H1 (cell line): ENCODE measurements at regions not wholly inside any gene's neighbourhood (a gene's known extent, or its start where the extent isn't known, plus 50 kb on each side); places are given as distances from the start of the nearest gene placed in this dataset.

Source experiments
- CTCF ChIA-PET: fragments of 300-600 bp; sonication (Branson Sonifier 250); formaldehyde crosslinking; loops from one replicate; lab custom pipeline; 2021; ENCODE audit not compliant: partially characterized antibody; lab: Charles Lee
- POLR2A ChIA-PET: fragments of 300-600 bp; sonication (Branson Sonifier 250); formaldehyde crosslinking; loops from one replicate; lab custom pipeline; 2021; ENCODE audit warnings: inconsistent platforms; ENCODE audit not compliant: partially characterized antibody; lab: Charles Lee
- DNase-seq, 2 experiments: peaks; one replicate each; pipeline versions ENCODE4 v3.0.0 to v3.0.0-alpha.2; 2010 to 2022; ENCODE audit warnings: low spot score in 2 of 2, low read depth in 1 of 2, mixed read lengths in 1 of 2
- FAIRE-seq: peaks from 2 replicates; lab custom pipeline; 2011; peaks lifted over from hg19 to GRCh38; lab: Jason Lieb, UNC
- H2AFZ ChIP-seq: 2 replicates; pipeline ENCODE4 v1.8.1; 2012; ENCODE audit warnings: low read length, inconsistent platforms
- H2AK5ac ChIP-seq: 2 replicates; pipeline ENCODE4 v1.6.1; 2013; ENCODE audit warnings: low read depth, low read length
- H2BK120ac ChIP-seq: replicated peaks from 2 replicates; pipeline ENCODE3; 2013; ENCODE audit warnings: low read depth, low read length, inconsistent platforms
- H2BK12ac ChIP-seq: 2 replicates; pipeline ENCODE4 v1.6.1; 2013; ENCODE audit warnings: low read depth, low read length
- H2BK15ac ChIP-seq: 2 replicates; pipeline ENCODE4 v1.6.1; 2013; ENCODE audit warnings: low read length
- H2BK20ac ChIP-seq: 2 replicates; pipeline ENCODE4 v1.6.1; 2013; ENCODE audit warnings: low read length
- H2BK5ac ChIP-seq: 2 replicates; pipeline ENCODE4 v1.6.1; 2013; ENCODE audit warnings: low read depth, low read length
- H3K14ac ChIP-seq: 2 replicates; pipeline ENCODE4 v1.6.1; 2013; ENCODE audit warnings: inconsistent platforms; ENCODE audit not compliant: insufficient read length
- H3K18ac ChIP-seq: 2 replicates; pipeline ENCODE4 v1.6.1; 2013; ENCODE audit warnings: low read length; ENCODE audit errors: extremely low read depth
- H3K23ac ChIP-seq: 2 replicates; pipeline ENCODE4 v1.6.1; 2013; ENCODE audit warnings: inconsistent platforms; ENCODE audit not compliant: insufficient read length
- H3K23me2 ChIP-seq: 2 replicates; pipeline ENCODE4 v1.6.1; 2013; ENCODE audit warnings: low read depth, low read length
- H3K27ac ChIP-seq: 2 replicates; pipeline ENCODE4 v1.6.1; 2011; ENCODE audit warnings: low read depth, low read length, inconsistent platforms
- H3K27me3 ChIP-seq, 4 experiments: replicated peaks in 1 of 4; 1 replicate in 1 of 4; 2 replicates in 3 of 4; pipeline versions ENCODE4 v1.6.1 to v1.8.1; 2011 to 2013; ENCODE audit warnings: low read length in 3 of 4, mild to moderate bottlenecking in 3 of 4, inconsistent platforms in 2 of 4, mixed read lengths in 2 of 4, moderate library complexity in 1 of 4; ENCODE audit not compliant: control insufficient read depth in 3 of 4, insufficient read depth in 3 of 4; ENCODE audit errors: extremely low read depth in 1 of 4
- H3K36me3 ChIP-seq, 4 experiments: 2 replicates each; pipeline versions ENCODE4 v1.6.1 to v1.8.1; 2011 to 2013; ENCODE audit warnings: mild to moderate bottlenecking in 4 of 4, low read length in 3 of 4, moderate library complexity in 2 of 4, control low read depth in 1 of 4, inconsistent platforms in 1 of 4; ENCODE audit not compliant: insufficient read depth in 4 of 4, control insufficient read depth in 2 of 4
- H3K4ac ChIP-seq: replicated peaks from 2 replicates; pipeline ENCODE3; 2013; ENCODE audit warnings: low read length, low read depth, mixed read lengths, inconsistent platforms; ENCODE audit not compliant: insufficient read length
- H3K4me1 ChIP-seq, 4 experiments: replicated peaks in 1 of 4; 1 replicate in 1 of 4; 2 replicates in 3 of 4; pipeline versions ENCODE4 v1.6.1 to v1.8.1; 2011 to 2013; ENCODE audit warnings: low read length in 3 of 4, inconsistent platforms in 2 of 4, mixed read lengths in 1 of 4; ENCODE audit not compliant: insufficient read depth in 4 of 4, control insufficient read depth in 3 of 4
- H3K4me2 ChIP-seq, 2 experiments: 2 replicates each; pipeline versions ENCODE4 v1.6.1 to v1.8.1; 2011 to 2013; ENCODE audit warnings: low read depth in 2 of 2, low read length in 2 of 2, control low read depth in 1 of 2, inconsistent platforms in 1 of 2, mild to moderate bottlenecking in 1 of 2; ENCODE audit not compliant: insufficient read depth in 1 of 2
- H3K4me3 ChIP-seq, 4 experiments: fragments of 200-600, 300-600 bp in 1 of 4; sonication (generic), shearing (Covaris generic), sonication (Bioruptor Twin) in 1 of 4; 2 replicates each; pipeline versions ENCODE4 v1.5.1 to v1.8.1; 2011 to 2016; ENCODE audit warnings: low read length in 4 of 4, low read depth in 3 of 4, control low read depth in 2 of 4, inconsistent platforms in 2 of 4, mild to moderate bottlenecking in 2 of 4, mixed read lengths in 1 of 4, moderate library complexity in 1 of 4; ENCODE audit not compliant: insufficient read depth in 2 of 4; ENCODE audit errors: extremely low read depth in 1 of 4
- H3K56ac ChIP-seq: replicated peaks from 2 replicates; pipeline ENCODE3; 2013; ENCODE audit warnings: low read depth, mild to moderate bottlenecking, mixed read lengths, low read length, inconsistent platforms; ENCODE audit not compliant: insufficient read length
- H3K79me1 ChIP-seq: 2 replicates; pipeline ENCODE4 v1.6.1; 2013; ENCODE audit warnings: low read depth, low read length, control low read depth
- H3K79me2 ChIP-seq, 2 experiments: 2 replicates each; pipeline versions ENCODE4 v1.6.1 to v1.8.1; 2012 to 2013; ENCODE audit warnings: low read length in 2 of 2, mild to moderate bottlenecking in 2 of 2, inconsistent platforms in 1 of 2; ENCODE audit not compliant: insufficient read depth in 2 of 2, control insufficient read depth in 1 of 2
- H3K9ac ChIP-seq, 4 experiments: replicated peaks in 1 of 4; 1 replicate in 1 of 4; 2 replicates in 3 of 4; pipeline versions ENCODE4 v1.6.1 to v1.8.1; 2011 to 2013; ENCODE audit warnings: low read depth in 3 of 4, low read length in 3 of 4, control low read depth in 2 of 4, mild to moderate bottlenecking in 2 of 4, moderate library complexity in 2 of 4, inconsistent platforms in 1 of 4; ENCODE audit errors: extremely low read depth in 1 of 4
- H3K9me3 ChIP-seq, 2 experiments: 2 replicates each; pipeline versions ENCODE4 v1.6.1 to v1.8.1; 2012 to 2013; ENCODE audit warnings: mild to moderate bottlenecking in 2 of 2, moderate library complexity in 2 of 2, control low read depth in 1 of 2, inconsistent platforms in 1 of 2, low read depth in 1 of 2, low read length in 1 of 2, mixed read lengths in 1 of 2; ENCODE audit not compliant: insufficient read depth in 2 of 2
- H4K20me1 ChIP-seq, 2 experiments: replicated peaks in 1 of 2; 2 replicates each; pipeline versions ENCODE3 to v1.8.1; 2011 to 2013; ENCODE audit warnings: inconsistent platforms in 2 of 2, low read length in 2 of 2, mild to moderate bottlenecking in 1 of 2; ENCODE audit not compliant: insufficient read depth in 2 of 2, control insufficient read depth in 1 of 2
- H4K5ac ChIP-seq: 2 replicates; pipeline ENCODE4 v1.6.1; 2013; ENCODE audit warnings: low read length, low read depth, mixed read lengths, inconsistent platforms; ENCODE audit not compliant: insufficient read length
- H4K8ac ChIP-seq: 2 replicates; pipeline ENCODE4 v1.8.0; 2013; ENCODE audit warnings: mild to moderate bottlenecking, moderate library complexity, low read length, inconsistent platforms; ENCODE audit not compliant: insufficient read depth; ENCODE audit errors: extremely low read depth
- H4K91ac ChIP-seq: replicated peaks from 2 replicates; pipeline ENCODE3; 2013; ENCODE audit warnings: low read length, mixed read lengths, inconsistent platforms; ENCODE audit not compliant: insufficient read length
- ASH2L ChIP-seq: fragments of 200-600, 300-600 bp; sonication (generic); IDR thresholded peaks from one replicate; pipeline ENCODE4 v1.7.1; 2017; ENCODE audit warnings: low read length
- EGR1 ChIP-seq: IDR thresholded peaks from 2 replicates; pipeline ENCODE4 v1.6.1; 2011; ENCODE audit warnings: low read depth, low read length, borderline replicate concordance
- GTF2F1 ChIP-seq: IDR thresholded peaks from 2 replicates; pipeline ENCODE4 v1.6.1; 2012; ENCODE audit warnings: low read depth, low read length, improper control_type of control experiment, borderline replicate concordance
- HDAC2 ChIP-seq, 2 experiments: fragments of 300-600 bp in 1 of 2; sonication (generic) in 1 of 2; IDR thresholded peaks; 2 replicates each; pipeline ENCODE4 v1.6.1; 2011 to 2012; ENCODE audit warnings: low read depth in 2 of 2, low read length in 2 of 2, mild to moderate bottlenecking in 2 of 2, moderate library complexity in 2 of 2, borderline replicate concordance in 1 of 2, inconsistent platforms in 1 of 2
- KDM5A ChIP-seq: fragments of 200-600 bp; IDR thresholded peaks from 2 replicates; pipeline ENCODE4 v1.7.1; 2012; ENCODE audit warnings: mild to moderate bottlenecking, low read length, inconsistent platforms, mixed read lengths
- POLR2A ChIP-seq, 2 experiments: IDR thresholded peaks; 1 replicate in 1 of 2; 2 replicates in 1 of 2; pipeline ENCODE4 v1.6.1; 2011; ENCODE audit warnings: low read depth in 2 of 2, low read length in 2 of 2, mild to moderate bottlenecking in 2 of 2; ENCODE audit errors: control extremely low read depth in 1 of 2
- RBBP5 ChIP-seq: IDR thresholded peaks from 2 replicates; pipeline ENCODE4 v1.7.1; 2012; ENCODE audit warnings: low read depth, mild to moderate bottlenecking, inconsistent platforms, low read length, moderate library complexity, borderline replicate concordance
- SAP30 ChIP-seq: fragments of 300-600 bp; sonication (generic); IDR thresholded peaks from 2 replicates; pipeline ENCODE4 v1.7.1; 2012; ENCODE audit warnings: low read length, moderate library complexity, mild to moderate bottlenecking, inconsistent platforms; ENCODE audit not compliant: insufficient read depth, insufficient replicate concordance
- TAF7 ChIP-seq: optimal IDR thresholded peaks from 2 replicates; pipeline ENCODE3; 2011; ENCODE audit warnings: low read depth, mild to moderate bottlenecking, inconsistent platforms, low read length, moderate library complexity, borderline replicate concordance
- TBP ChIP-seq: IDR thresholded peaks from 2 replicates; pipeline ENCODE4 v1.6.1; 2011; ENCODE audit warnings: low read depth, low read length, improper control_type of control experiment
- WGBS, 2 experiments: shearing (Covaris generic) in 1 of 2; methylation state at CpG; one replicate each; pipeline versions ENCODE4 v1.1.6 to v1.1.7; 2013 to 2015; ENCODE audit warnings: low lambda C conversion rate in 2 of 2, mixed read lengths in 2 of 2, inconsistent platforms in 1 of 2, low coverage in 1 of 2, missing lambda C conversion rate in 1 of 2; ENCODE audit not compliant: insufficient replicate concordance in 2 of 2, insufficient coverage in 1 of 2, insufficient read length in 1 of 2; ENCODE audit errors: extremely low coverage in 1 of 2, missing lambda C conversion rate in 1 of 2; 5-methylcytosine and 5-hydroxymethylcytosine counted together
- TF ChIP-seq, protein P1 (sequence below): IDR thresholded peaks from 2 replicates; pipeline ENCODE4 v1.6.1; 2012; ENCODE audit warnings: inconsistent platforms

DNA sequence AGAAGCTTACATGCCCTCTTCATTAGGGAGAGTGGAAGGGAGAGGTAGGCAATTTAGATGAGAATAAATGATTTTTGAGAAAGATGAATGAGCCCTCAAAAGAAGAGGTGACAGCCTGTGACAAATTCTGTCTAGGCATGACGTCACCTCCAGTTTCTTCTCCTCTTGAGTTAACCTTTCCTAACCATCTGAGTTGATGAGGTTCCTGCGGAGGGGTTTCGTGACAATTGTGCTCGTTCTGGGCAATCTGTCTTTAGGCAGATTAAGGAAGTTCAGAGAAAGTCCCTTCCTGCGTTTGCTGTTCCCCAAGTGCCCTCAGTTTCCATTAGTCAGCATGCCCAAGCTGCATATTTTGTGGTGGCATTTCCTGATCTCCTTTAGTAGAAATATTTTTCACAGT, 640.2 kb upstream of the SYT4 start:
- peaks cover 0 to 9% (median 1%) of the 10 kb centered on the region in 4 experiments; a peak in 1 of 7 replicates for H3K4me1 ChIP-seq
- no peak overlapping the region for H3K4me3 ChIP-seq
- no peak overlapping the region; the same call in 1 of the 2 replicates for H2BK12ac ChIP-seq
- DNase-seq (no peak), FAIRE-seq (no peak)
- no peaks in the 10 kb centered on the region for H3K79me1 ChIP-seq
- no peak overlapping the region for H4K8ac ChIP-seq
- no peak overlapping the region for H3K4me2 ChIP-seq
- H3K23me2 ChIP-seq = no peaks in the 10 kb centered on the region
- no peak overlapping the region for H2BK20ac ChIP-seq
- H3K18ac ChIP-seq = no peak overlapping the region
- H2AFZ ChIP-seq = no peak overlapping the region
- no peaks in the 10 kb centered on the region for H3K79me2 ChIP-seq
- no peaks in the 10 kb centered on the region for H4K20me1 ChIP-seq
- H3K56ac ChIP-seq = no peak overlapping the region
- H3K9me3 ChIP-seq = no peaks in the 10 kb centered on the region
- no peak overlapping the region for H2AK5ac ChIP-seq
- no peak overlapping the region for H2BK15ac ChIP-seq
- H4K91ac ChIP-seq = no peak overlapping the region
- H3K4ac ChIP-seq = no peak overlapping the region
- H2BK5ac ChIP-seq = no peak overlapping the region
- no peak overlapping the region for H3K9ac ChIP-seq
- no peak overlapping the region for H3K23ac ChIP-seq
- no peak overlapping the region for H4K5ac ChIP-seq
- WGBS, 2 experiments = 94% methylated on average over 5 of the region's 5 CpGs; no CpG with 5 or more reads in 1 of the 2 experiments
- POLR2A ChIA-PET = no interaction called here
- CTCF ChIA-PET = no interaction called here
- no peak overlapping the region for H2BK120ac ChIP-seq
- no peak for TF ChIP-seq POLR2A (IDR thresholded peaks at IDR 0.05; ENCODE audit: control extremely low read depth in 1 of 2, low read depth in 2 of 2, low read length in 2 of 2)
- no peak for TF ChIP-seq HDAC2 (IDR thresholded peaks at IDR 0.05; ENCODE audit: borderline replicate concordance in 1 of 2, low read depth in 2 of 2, low read length in 2 of 2)
- no peak for TF ChIP-seq SAP30
- TF ChIP-seq KDM5A = no peak
- TF ChIP-seq GTF2F1 = no peak
- TF ChIP-seq RBBP5 = no peak
- TF ChIP-seq, protein P1, sequence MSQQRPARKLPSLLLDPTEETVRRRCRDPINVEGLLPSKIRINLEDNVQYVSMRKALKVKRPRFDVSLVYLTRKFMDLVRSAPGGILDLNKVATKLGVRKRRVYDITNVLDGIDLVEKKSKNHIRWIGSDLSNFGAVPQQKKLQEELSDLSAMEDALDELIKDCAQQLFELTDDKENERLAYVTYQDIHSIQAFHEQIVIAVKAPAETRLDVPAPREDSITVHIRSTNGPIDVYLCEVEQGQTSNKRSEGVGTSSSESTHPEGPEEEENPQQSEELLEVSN = no peak
- no peak for TF ChIP-seq EGR1
- no peak for TF ChIP-seq ASH2L
- TF ChIP-seq TBP = no peak
- no peak for TF ChIP-seq TAF7
- TF ChIP-seq, all 59 proteins: peak for 0
- Histone ChIP-seq H3K27me3 (no peaks in the 10 kb centered on the region), H3K14ac (no peak overlapping the region), H3K27ac (no peak overlapping the region), H3K36me3 (no peaks in the 10 kb centered on the region)
